ENCODE measurements at regions not wholly inside any gene's neighbourhood (a gene's known extent, or its start where the extent isn't known, plus 50 kb on each side); places are given as distances from the start of the nearest gene placed in this dataset.

DNA sequence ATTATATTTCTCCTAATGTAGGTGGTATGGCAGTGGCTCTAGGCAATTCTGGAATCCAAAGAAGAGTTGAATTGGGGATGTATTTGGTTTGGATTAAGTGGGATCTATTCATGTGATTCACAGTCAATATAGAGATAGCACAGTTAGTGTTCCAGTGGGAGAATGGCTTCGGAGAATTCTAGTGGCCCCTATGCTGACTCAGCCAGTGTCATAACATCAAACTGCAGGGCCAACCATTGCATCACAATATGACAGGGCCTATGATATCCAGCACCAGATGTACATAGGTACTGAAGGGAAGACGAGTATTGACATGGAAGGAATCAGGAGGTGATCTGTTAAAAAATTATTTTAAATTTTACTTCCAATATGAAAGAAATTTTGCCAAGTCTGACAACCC lies 302.8 kb upstream of the UBE2E2 start:
- no peak overlapping the region for H2AFZ ChIP-seq (ENCODE audit: insufficient read depth, low read length, poor library complexity)
- H3K36me3 ChIP-seq (ENCODE audit: control insufficient read depth in 1 of 2, insufficient read depth in 2 of 2, low read length in 2 of 2) = no peaks in the 10 kb centered on the region
- no peak overlapping the region for H2BK120ac ChIP-seq (ENCODE audit: insufficient read depth, low read length, poor library complexity)
- H2BK12ac ChIP-seq (ENCODE audit: low read length) = no peak overlapping the region
- H3K4me1 ChIP-seq (ENCODE audit: control insufficient read depth in 1 of 2, insufficient read depth in 2 of 2, low read length in 2 of 2) = no peaks in the 10 kb centered on the region
- no peak overlapping the region for H4K12ac ChIP-seq (ENCODE audit: low read depth, low read length)
- no peaks in the 10 kb centered on the region for H3K27me3 ChIP-seq (ENCODE audit: insufficient read depth, low read length)
- DNase-seq = peak; percentile 77 to 89
- H3K79me2 ChIP-seq (ENCODE audit: control insufficient read depth, insufficient read depth, low read length, poor library complexity) = no peaks in the 10 kb centered on the region
- WGBS (ENCODE audit: extremely low coverage, insufficient coverage, insufficient read length) = no CpG with 5 or more reads among the region's 2 CpGs
- H3K4me2 ChIP-seq (ENCODE audit: low read length) = no peak overlapping the region
- no peak overlapping the region for H3K18ac ChIP-seq (ENCODE audit: low read length)
- no peak overlapping the region for H2AK5ac ChIP-seq (ENCODE audit: low read length)
- H3K9ac ChIP-seq (ENCODE audit: low read length) = no peak overlapping the region
- H4K8ac ChIP-seq (ENCODE audit: low read depth, low read length) = no peak overlapping the region
- H3K9me3 ChIP-seq (ENCODE audit: insufficient read depth, low read depth, low read length) = no peaks in the 10 kb centered on the region
- no peak overlapping the region for H3K4me3 ChIP-seq (ENCODE audit: low read depth, low read length)
- H3K4ac ChIP-seq (ENCODE audit: low read depth, low read length) = no peak overlapping the region
- no peak overlapping the region for H3K14ac ChIP-seq (ENCODE audit: low read length)
- H4K91ac ChIP-seq (ENCODE audit: low read depth, low read length) = no peak overlapping the region
- H3K23ac ChIP-seq (ENCODE audit: low read length) = no peak overlapping the region
- no peaks in the 10 kb centered on the region for H3K79me1 ChIP-seq (ENCODE audit: low read length)
- H3K27ac ChIP-seq (ENCODE audit: low read depth, low read length) = no peak overlapping the region
- no peak overlapping the region for H2BK5ac ChIP-seq (ENCODE audit: low read depth, low read length, poor library complexity)

DNA sequence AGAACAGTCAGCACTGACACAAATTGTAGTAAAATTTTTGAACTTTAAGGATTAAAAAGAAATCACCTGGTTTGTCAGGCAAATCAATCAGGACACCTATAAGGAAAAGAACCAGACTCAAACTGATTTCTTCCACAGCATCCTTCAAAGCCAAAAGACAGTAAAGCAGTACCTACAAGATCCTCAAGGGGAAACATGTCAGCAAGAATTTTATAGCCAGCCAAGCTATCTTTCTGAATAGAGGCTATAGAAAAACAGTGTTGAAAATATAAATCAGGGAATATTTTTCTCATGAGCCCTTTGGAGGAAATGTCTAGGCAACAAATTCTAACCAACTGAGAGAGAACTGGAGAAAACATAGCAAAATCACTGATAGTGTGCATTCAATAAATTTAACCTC lies 301.4 kb upstream of the UBE2E2 start:
- no peak overlapping the region for H3K27ac ChIP-seq (ENCODE audit: low read depth, low read length)
- no peak overlapping the region for H3K23ac ChIP-seq (ENCODE audit: low read length)
- H3K36me3 ChIP-seq (ENCODE audit: control insufficient read depth in 1 of 2, insufficient read depth in 2 of 2, low read length in 2 of 2) = no peaks in the 10 kb centered on the region
- no peak overlapping the region for H2AFZ ChIP-seq (ENCODE audit: insufficient read depth, low read length, poor library complexity)
- no peak overlapping the region for H3K9ac ChIP-seq (ENCODE audit: low read length)
- no peak overlapping the region for H4K8ac ChIP-seq (ENCODE audit: low read depth, low read length)
- no peak overlapping the region for H2AK5ac ChIP-seq (ENCODE audit: low read length)
- H2BK12ac ChIP-seq (ENCODE audit: low read length) = no peak overlapping the region
- no peaks in the 10 kb centered on the region for H3K79me1 ChIP-seq (ENCODE audit: low read length)
- no peaks in the 10 kb centered on the region for H3K9me3 ChIP-seq (ENCODE audit: insufficient read depth, low read depth, low read length)
- no peak overlapping the region for H4K91ac ChIP-seq (ENCODE audit: low read depth, low read length)
- H3K27me3 ChIP-seq (ENCODE audit: insufficient read depth, low read length) = no peaks in the 10 kb centered on the region
- no peaks in the 10 kb centered on the region for H3K79me2 ChIP-seq (ENCODE audit: control insufficient read depth, insufficient read depth, low read length, poor library complexity)
- no peak overlapping the region for H3K14ac ChIP-seq (ENCODE audit: low read length)
- no peak for DNase-seq
- H4K12ac ChIP-seq (ENCODE audit: low read depth, low read length) = no peak overlapping the region
- H3K4ac ChIP-seq (ENCODE audit: low read depth, low read length) = no peak overlapping the region
- no peak overlapping the region for H3K4me3 ChIP-seq (ENCODE audit: low read depth, low read length)
- no peak overlapping the region for H3K4me2 ChIP-seq (ENCODE audit: low read length)
- H3K18ac ChIP-seq (ENCODE audit: low read length) = no peak overlapping the region
- H2BK120ac ChIP-seq (ENCODE audit: insufficient read depth, low read length, poor library complexity) = no peak overlapping the region
- no peaks in the 10 kb centered on the region for H3K4me1 ChIP-seq (ENCODE audit: control insufficient read depth in 1 of 2, insufficient read depth in 2 of 2, low read length in 2 of 2)
- no peak overlapping the region for H2BK5ac ChIP-seq (ENCODE audit: low read depth, low read length, poor library complexity)

DNA sequence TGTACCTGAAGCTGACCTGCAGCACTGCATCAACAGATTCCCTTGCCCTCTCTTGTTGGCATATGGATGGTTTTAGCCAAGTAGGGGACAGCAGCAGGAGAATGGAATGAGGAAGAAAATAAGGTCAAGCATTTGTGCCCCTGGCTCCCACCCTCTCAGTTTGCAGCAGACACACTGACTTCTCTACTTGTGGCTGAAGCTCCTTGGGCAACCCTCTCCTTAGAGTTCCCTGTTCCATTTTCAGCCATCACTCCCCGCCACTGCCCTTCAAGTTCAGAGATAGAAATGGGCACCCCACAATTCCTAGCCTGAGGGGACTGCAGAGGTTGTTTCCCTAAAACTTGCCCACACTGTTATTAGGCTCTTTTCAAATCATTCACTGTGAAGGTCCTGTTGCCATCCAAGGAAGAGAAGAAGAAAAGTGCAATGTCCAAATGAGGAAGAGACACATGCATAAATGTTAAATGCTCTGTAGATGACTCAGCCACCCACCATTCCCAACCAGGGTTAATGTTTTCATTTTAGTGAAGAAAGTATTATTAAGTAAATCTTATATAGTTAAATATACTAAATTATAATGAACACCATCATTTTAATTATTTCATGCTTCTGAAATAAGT lies 295.9 kb upstream of the UBE2E2 start:
- DNase-seq = no peak
- Histone ChIP-seq H3K14ac (ENCODE audit: low read length) (no peak overlapping the region), H4K8ac (ENCODE audit: low read depth, low read length) (no peak overlapping the region), H3K4me1 (ENCODE audit: control insufficient read depth in 1 of 2, insufficient read depth in 2 of 2, low read length in 2 of 2) (peaks cover 0 to 5% of the 10 kb centered on the region in 2 experiments), H2AK5ac (ENCODE audit: low read length) (no peak overlapping the region), H2BK5ac (ENCODE audit: low read depth, low read length, poor library complexity) (no peak overlapping the region), H4K91ac (ENCODE audit: low read depth, low read length) (no peak overlapping the region), H3K4ac (ENCODE audit: low read depth, low read length) (no peak overlapping the region), H3K4me2 (ENCODE audit: low read length) (no peak overlapping the region), H2AFZ (ENCODE audit: insufficient read depth, low read length, poor library complexity) (no peak overlapping the region), H2BK120ac (ENCODE audit: insufficient read depth, low read length, poor library complexity) (no peak overlapping the region), H3K36me3 (ENCODE audit: control insufficient read depth in 1 of 2, insufficient read depth in 2 of 2, low read length in 2 of 2) (no peaks in the 10 kb centered on the region), H3K79me1 (ENCODE audit: low read length) (no peaks in the 10 kb centered on the region), H3K4me3 (ENCODE audit: low read depth, low read length) (no peak overlapping the region), H2BK12ac (ENCODE audit: low read length) (no peak overlapping the region), H3K9me3 (ENCODE audit: insufficient read depth, low read depth, low read length) (no peaks in the 10 kb centered on the region), H4K12ac (ENCODE audit: low read depth, low read length) (no peak overlapping the region), H3K9ac (ENCODE audit: low read length) (no peak overlapping the region), H3K79me2 (ENCODE audit: control insufficient read depth, insufficient read depth, low read length, poor library complexity) (no peaks in the 10 kb centered on the region), H3K27ac (ENCODE audit: low read depth, low read length) (no peak overlapping the region), H3K18ac (ENCODE audit: low read length) (no peak overlapping the region), H3K27me3 (ENCODE audit: insufficient read depth, low read length) (no peaks in the 10 kb centered on the region), H3K23ac (ENCODE audit: low read length) (no peak overlapping the region)
- no CpG with 5 or more reads among the region's 1 CpG for WGBS (ENCODE audit: extremely low coverage, insufficient coverage, insufficient read length)

GRCh38 chr3:22907796-22908195 lies 295.3 kb upstream of the UBE2E2 start:
- Histone ChIP-seq H2AK5ac (ENCODE audit: low read length) (no peak overlapping the region), H3K79me2 (ENCODE audit: control insufficient read depth, insufficient read depth, low read length, poor library complexity) (no peaks in the 10 kb centered on the region), H2BK120ac (ENCODE audit: insufficient read depth, low read length, poor library complexity) (no peak overlapping the region), H2BK12ac (ENCODE audit: low read length) (no peak overlapping the region), H3K36me3 (ENCODE audit: control insufficient read depth in 1 of 2, insufficient read depth in 2 of 2, low read length in 2 of 2) (no peaks in the 10 kb centered on the region), H2AFZ (ENCODE audit: insufficient read depth, low read length, poor library complexity) (no peak overlapping the region), H3K79me1 (ENCODE audit: low read length) (no peaks in the 10 kb centered on the region), H4K91ac (ENCODE audit: low read depth, low read length) (no peak overlapping the region), H3K27ac (ENCODE audit: low read depth, low read length) (no peak overlapping the region), H4K12ac (ENCODE audit: low read depth, low read length) (no peak overlapping the region), H3K9me3 (ENCODE audit: insufficient read depth, low read depth, low read length) (no peaks in the 10 kb centered on the region), H3K9ac (ENCODE audit: low read length) (no peak overlapping the region), H3K4me1 (ENCODE audit: control insufficient read depth in 1 of 2, insufficient read depth in 2 of 2, low read length in 2 of 2) (peaks cover 0 to 5% of the 10 kb centered on the region in 2 experiments), H3K4me3 (ENCODE audit: low read depth, low read length) (no peak overlapping the region), H3K23ac (ENCODE audit: low read length) (no peak overlapping the region), H3K14ac (ENCODE audit: low read length) (no peak overlapping the region), H3K4ac (ENCODE audit: low read depth, low read length) (no peak overlapping the region), H3K18ac (ENCODE audit: low read length) (no peak overlapping the region), H3K4me2 (ENCODE audit: low read length) (no peak overlapping the region), H3K27me3 (ENCODE audit: insufficient read depth, low read length) (no peaks in the 10 kb centered on the region), H4K8ac (ENCODE audit: low read depth, low read length) (no peak overlapping the region), H2BK5ac (ENCODE audit: low read depth, low read length, poor library complexity) (no peak overlapping the region)
- DNase-seq = no peak
- no CpG with 5 or more reads among the region's 2 CpGs for WGBS (ENCODE audit: extremely low coverage, insufficient coverage, insufficient read length)
